ENCODE measurements at regions not wholly inside any gene's neighbourhood (a gene's known extent, or its start where the extent isn't known, plus 50 kb on each side); places are given as distances from the start of the nearest gene placed in this dataset.
"Not testable (repeated sequence)": the region's sequence is repeated elsewhere in the genome, so short reads cannot be mapped to it uniquely, and the experiment has no call there.

- no peak for TF ChIP-seq CTCF (IDR thresholded peaks at IDR 0.05)
- Histone ChIP-seq H3K4me3 (no peak overlapping the region), H3K36me3 (no peaks in the 10 kb centered on the region), H3K27ac (no peak overlapping the region), H3K27me3 (no peaks in the 10 kb centered on the region), H3K9me3 (peaks cover 0 to 16% of the 10 kb centered on the region in 2 donors), H3K4me1 (no peaks in the 10 kb centered on the region)
- no peak for DNase-seq (ENCODE audit: low spot score)
These were observed 64.9 kb downstream of the FAM170A start for GRCh38 chr5:119694284-119694683.

GRCh38 chr5:119706049-119706448, 76.7 kb downstream of the FAM170A start:
- H3K27me3 ChIP-seq, result no peaks in the 10 kb centered on the region
- H3K4me3 ChIP-seq, result no peak overlapping the region
- no peaks in the 10 kb centered on the region for H3K4me1 ChIP-seq
- no peak for DNase-seq (ENCODE audit: low spot score)
- TF ChIP-seq CTCF (IDR thresholded peaks at IDR 0.05), result no peak
- H3K36me3 ChIP-seq, result no peaks in the 10 kb centered on the region
- no peaks in the 10 kb centered on the region for H3K9me3 ChIP-seq
- H3K27ac ChIP-seq, result no peak overlapping the region

GRCh38 chr5:119708076-119708790, 78.9 kb downstream of the FAM170A start:
- no peaks in the 10 kb centered on the region for H3K36me3 ChIP-seq
- TF ChIP-seq CTCF (IDR thresholded peaks at IDR 0.05), result no peak
- H3K27ac ChIP-seq, result no peak overlapping the region
- no peaks in the 10 kb centered on the region for H3K27me3 ChIP-seq
- H3K4me3 ChIP-seq, result no peak overlapping the region
- H3K9me3 ChIP-seq, result no peaks in the 10 kb centered on the region
- DNase-seq (ENCODE audit: low spot score), result no peak
- H3K4me1 ChIP-seq, result no peaks in the 10 kb centered on the region

- H3K4me3 ChIP-seq, result no peak overlapping the region
- H3K9me3 ChIP-seq, result peaks cover 1 to 7% of the 10 kb centered on the region in 2 donors
- no peaks in the 10 kb centered on the region for H3K36me3 ChIP-seq
- no peaks in the 10 kb centered on the region for H3K4me1 ChIP-seq
- TF ChIP-seq CTCF (IDR thresholded peaks at IDR 0.05), result no peak
- no peak for DNase-seq (ENCODE audit: low spot score)
- no peak overlapping the region for H3K27ac ChIP-seq
- no peaks in the 10 kb centered on the region for H3K27me3 ChIP-seq
These were observed 92.4 kb downstream of the FAM170A start for GRCh38 chr5:119721775-119722174.

GRCh38 chr5:119725291-119725690, 95.9 kb downstream of the FAM170A start:
- not testable (repeated sequence) for H3K4me1 ChIP-seq, H3K36me3 ChIP-seq, H3K27me3 ChIP-seq

GRCh38 chr5:119726544-119726943, 97.2 kb downstream of the FAM170A start:
- no peaks in the 10 kb centered on the region for H3K4me1 ChIP-seq
- no peak for DNase-seq (ENCODE audit: low spot score)
- peaks cover 3 to 10% of the 10 kb centered on the region in 2 donors for H3K9me3 ChIP-seq
- no peak overlapping the region for H3K4me3 ChIP-seq
- no peaks in the 10 kb centered on the region for H3K36me3 ChIP-seq
- TF ChIP-seq CTCF (IDR thresholded peaks at IDR 0.05), result no peak
- H3K27ac ChIP-seq, result no peak overlapping the region
- no peaks in the 10 kb centered on the region for H3K27me3 ChIP-seq

More at GRCh38 chr5:119725291-119725690, 95.9 kb downstream of the FAM170A start:
- not testable (repeated sequence) for DNase-seq (ENCODE audit: low spot score); H3K4me3 ChIP-seq; H3K27ac ChIP-seq
- H3K9me3 ChIP-seq, result peaks cover 3 to 10% of the 10 kb centered on the region in 2 donors

All from right atrium auricular region (tissue), 2 donors.